H1 (cell line): ENCODE measurements at regions not wholly inside any gene's neighbourhood (a gene's known extent, or its start where the extent isn't known, plus 50 kb on each side); places are given as distances from the start of the nearest gene placed in this dataset.

Experiments used
- CTCF ChIA-PET: fragments of 300-600 bp; sonication (Branson Sonifier 250); formaldehyde crosslinking; loops from one replicate; lab custom pipeline; 2021; ENCODE audit not compliant: partially characterized antibody; lab: Charles Lee
- POLR2A ChIA-PET: fragments of 300-600 bp; sonication (Branson Sonifier 250); formaldehyde crosslinking; loops from one replicate; lab custom pipeline; 2021; ENCODE audit warnings: inconsistent platforms; ENCODE audit not compliant: partially characterized antibody; lab: Charles Lee
- DNase-seq, 2 experiments: peaks; one replicate each; pipeline versions ENCODE4 v3.0.0 to v3.0.0-alpha.2; 2010 to 2022; ENCODE audit warnings: low spot score in 2 of 2, low read depth in 1 of 2, mixed read lengths in 1 of 2
- FAIRE-seq: peaks from 2 replicates; lab custom pipeline; 2011; peaks lifted over from hg19 to GRCh38; lab: Jason Lieb, UNC
- H2AFZ ChIP-seq: 2 replicates; pipeline ENCODE4 v1.8.1; 2012; ENCODE audit warnings: low read length, inconsistent platforms
- H2AK5ac ChIP-seq: 2 replicates; pipeline ENCODE4 v1.6.1; 2013; ENCODE audit warnings: low read depth, low read length
- H2BK120ac ChIP-seq: replicated peaks from 2 replicates; pipeline ENCODE3; 2013; ENCODE audit warnings: low read depth, low read length, inconsistent platforms
- H2BK12ac ChIP-seq: 2 replicates; pipeline ENCODE4 v1.6.1; 2013; ENCODE audit warnings: low read depth, low read length
- H2BK15ac ChIP-seq: 2 replicates; pipeline ENCODE4 v1.6.1; 2013; ENCODE audit warnings: low read length
- H2BK20ac ChIP-seq: 2 replicates; pipeline ENCODE4 v1.6.1; 2013; ENCODE audit warnings: low read length
- H2BK5ac ChIP-seq: 2 replicates; pipeline ENCODE4 v1.6.1; 2013; ENCODE audit warnings: low read depth, low read length
- H3K14ac ChIP-seq: 2 replicates; pipeline ENCODE4 v1.6.1; 2013; ENCODE audit warnings: inconsistent platforms; ENCODE audit not compliant: insufficient read length
- H3K18ac ChIP-seq: 2 replicates; pipeline ENCODE4 v1.6.1; 2013; ENCODE audit warnings: low read length; ENCODE audit errors: extremely low read depth
- H3K23ac ChIP-seq: 2 replicates; pipeline ENCODE4 v1.6.1; 2013; ENCODE audit warnings: inconsistent platforms; ENCODE audit not compliant: insufficient read length
- H3K23me2 ChIP-seq: 2 replicates; pipeline ENCODE4 v1.6.1; 2013; ENCODE audit warnings: low read depth, low read length
- H3K27ac ChIP-seq: 2 replicates; pipeline ENCODE4 v1.6.1; 2011; ENCODE audit warnings: low read depth, low read length, inconsistent platforms
- H3K27me3 ChIP-seq, 4 experiments: replicated peaks in 1 of 4; 1 replicate in 1 of 4; 2 replicates in 3 of 4; pipeline versions ENCODE4 v1.6.1 to v1.8.1; 2011 to 2013; ENCODE audit warnings: low read length in 3 of 4, mild to moderate bottlenecking in 3 of 4, inconsistent platforms in 2 of 4, mixed read lengths in 2 of 4, moderate library complexity in 1 of 4; ENCODE audit not compliant: control insufficient read depth in 3 of 4, insufficient read depth in 3 of 4; ENCODE audit errors: extremely low read depth in 1 of 4
- H3K36me3 ChIP-seq, 4 experiments: 2 replicates each; pipeline versions ENCODE4 v1.6.1 to v1.8.1; 2011 to 2013; ENCODE audit warnings: mild to moderate bottlenecking in 4 of 4, low read length in 3 of 4, moderate library complexity in 2 of 4, control low read depth in 1 of 4, inconsistent platforms in 1 of 4; ENCODE audit not compliant: insufficient read depth in 4 of 4, control insufficient read depth in 2 of 4
- H3K4ac ChIP-seq: replicated peaks from 2 replicates; pipeline ENCODE3; 2013; ENCODE audit warnings: low read length, low read depth, mixed read lengths, inconsistent platforms; ENCODE audit not compliant: insufficient read length
- H3K4me1 ChIP-seq, 4 experiments: replicated peaks in 1 of 4; 1 replicate in 1 of 4; 2 replicates in 3 of 4; pipeline versions ENCODE4 v1.6.1 to v1.8.1; 2011 to 2013; ENCODE audit warnings: low read length in 3 of 4, inconsistent platforms in 2 of 4, mixed read lengths in 1 of 4; ENCODE audit not compliant: insufficient read depth in 4 of 4, control insufficient read depth in 3 of 4
- H3K4me2 ChIP-seq, 2 experiments: 2 replicates each; pipeline versions ENCODE4 v1.6.1 to v1.8.1; 2011 to 2013; ENCODE audit warnings: low read depth in 2 of 2, low read length in 2 of 2, control low read depth in 1 of 2, inconsistent platforms in 1 of 2, mild to moderate bottlenecking in 1 of 2; ENCODE audit not compliant: insufficient read depth in 1 of 2
- H3K4me3 ChIP-seq, 4 experiments: fragments of 200-600, 300-600 bp in 1 of 4; sonication (generic), shearing (Covaris generic), sonication (Bioruptor Twin) in 1 of 4; 2 replicates each; pipeline versions ENCODE4 v1.5.1 to v1.8.1; 2011 to 2016; ENCODE audit warnings: low read length in 4 of 4, low read depth in 3 of 4, control low read depth in 2 of 4, inconsistent platforms in 2 of 4, mild to moderate bottlenecking in 2 of 4, mixed read lengths in 1 of 4, moderate library complexity in 1 of 4; ENCODE audit not compliant: insufficient read depth in 2 of 4; ENCODE audit errors: extremely low read depth in 1 of 4
- H3K56ac ChIP-seq: replicated peaks from 2 replicates; pipeline ENCODE3; 2013; ENCODE audit warnings: low read depth, mild to moderate bottlenecking, mixed read lengths, low read length, inconsistent platforms; ENCODE audit not compliant: insufficient read length
- H3K79me1 ChIP-seq: 2 replicates; pipeline ENCODE4 v1.6.1; 2013; ENCODE audit warnings: low read depth, low read length, control low read depth
- H3K79me2 ChIP-seq, 2 experiments: 2 replicates each; pipeline versions ENCODE4 v1.6.1 to v1.8.1; 2012 to 2013; ENCODE audit warnings: low read length in 2 of 2, mild to moderate bottlenecking in 2 of 2, inconsistent platforms in 1 of 2; ENCODE audit not compliant: insufficient read depth in 2 of 2, control insufficient read depth in 1 of 2
- H3K9ac ChIP-seq, 4 experiments: replicated peaks in 1 of 4; 1 replicate in 1 of 4; 2 replicates in 3 of 4; pipeline versions ENCODE4 v1.6.1 to v1.8.1; 2011 to 2013; ENCODE audit warnings: low read depth in 3 of 4, low read length in 3 of 4, control low read depth in 2 of 4, mild to moderate bottlenecking in 2 of 4, moderate library complexity in 2 of 4, inconsistent platforms in 1 of 4; ENCODE audit errors: extremely low read depth in 1 of 4
- H3K9me3 ChIP-seq, 2 experiments: 2 replicates each; pipeline versions ENCODE4 v1.6.1 to v1.8.1; 2012 to 2013; ENCODE audit warnings: mild to moderate bottlenecking in 2 of 2, moderate library complexity in 2 of 2, control low read depth in 1 of 2, inconsistent platforms in 1 of 2, low read depth in 1 of 2, low read length in 1 of 2, mixed read lengths in 1 of 2; ENCODE audit not compliant: insufficient read depth in 2 of 2
- H4K20me1 ChIP-seq, 2 experiments: replicated peaks in 1 of 2; 2 replicates each; pipeline versions ENCODE3 to v1.8.1; 2011 to 2013; ENCODE audit warnings: inconsistent platforms in 2 of 2, low read length in 2 of 2, mild to moderate bottlenecking in 1 of 2; ENCODE audit not compliant: insufficient read depth in 2 of 2, control insufficient read depth in 1 of 2
- H4K5ac ChIP-seq: 2 replicates; pipeline ENCODE4 v1.6.1; 2013; ENCODE audit warnings: low read length, low read depth, mixed read lengths, inconsistent platforms; ENCODE audit not compliant: insufficient read length
- H4K8ac ChIP-seq: 2 replicates; pipeline ENCODE4 v1.8.0; 2013; ENCODE audit warnings: mild to moderate bottlenecking, moderate library complexity, low read length, inconsistent platforms; ENCODE audit not compliant: insufficient read depth; ENCODE audit errors: extremely low read depth
- H4K91ac ChIP-seq: replicated peaks from 2 replicates; pipeline ENCODE3; 2013; ENCODE audit warnings: low read length, mixed read lengths, inconsistent platforms; ENCODE audit not compliant: insufficient read length
- CBX8 ChIP-seq: fragments of 300-800, 300-1000 bp; sonication (generic); IDR thresholded peaks from 2 replicates; pipeline ENCODE4 v1.7.1; 2016; ENCODE audit warnings: low read depth, low read length, borderline replicate concordance
- EGR1 ChIP-seq: IDR thresholded peaks from 2 replicates; pipeline ENCODE4 v1.6.1; 2011; ENCODE audit warnings: low read depth, low read length, borderline replicate concordance
- HDAC2 ChIP-seq, 2 experiments: fragments of 300-600 bp in 1 of 2; sonication (generic) in 1 of 2; IDR thresholded peaks; 2 replicates each; pipeline ENCODE4 v1.6.1; 2011 to 2012; ENCODE audit warnings: low read depth in 2 of 2, low read length in 2 of 2, mild to moderate bottlenecking in 2 of 2, moderate library complexity in 2 of 2, borderline replicate concordance in 1 of 2, inconsistent platforms in 1 of 2
- JUND ChIP-seq: IDR thresholded peaks from 2 replicates; pipeline ENCODE4 v1.6.1; 2011; ENCODE audit warnings: mild to moderate bottlenecking, improper control_type of control experiment, low read length
- KDM4A ChIP-seq: IDR thresholded peaks from one replicate; pipeline ENCODE4 v1.7.1; 2012; ENCODE audit warnings: low read depth, mild to moderate bottlenecking, moderate library complexity, low read length, inconsistent platforms; ENCODE audit not compliant: severe bottlenecking
- KDM5A ChIP-seq: fragments of 200-600 bp; IDR thresholded peaks from 2 replicates; pipeline ENCODE4 v1.7.1; 2012; ENCODE audit warnings: mild to moderate bottlenecking, low read length, inconsistent platforms, mixed read lengths
- MAX ChIP-seq: IDR thresholded peaks from 2 replicates; pipeline ENCODE4 v1.6.1; 2012; ENCODE audit warnings: inconsistent platforms
- NRF1 ChIP-seq: IDR thresholded peaks from 2 replicates; pipeline ENCODE4 v1.6.1; 2011; ENCODE audit warnings: mild to moderate bottlenecking, low read depth, low read length, improper control_type of control experiment
- RBBP5 ChIP-seq: IDR thresholded peaks from 2 replicates; pipeline ENCODE4 v1.7.1; 2012; ENCODE audit warnings: low read depth, mild to moderate bottlenecking, inconsistent platforms, low read length, moderate library complexity, borderline replicate concordance
- SAP30 ChIP-seq: fragments of 300-600 bp; sonication (generic); IDR thresholded peaks from 2 replicates; pipeline ENCODE4 v1.7.1; 2012; ENCODE audit warnings: low read length, moderate library complexity, mild to moderate bottlenecking, inconsistent platforms; ENCODE audit not compliant: insufficient read depth, insufficient replicate concordance
- SIRT6 ChIP-seq: IDR thresholded peaks from one replicate; pipeline ENCODE4 v1.7.1; 2012; ENCODE audit warnings: low read length, inconsistent platforms
- SIX5 ChIP-seq: IDR thresholded peaks from 2 replicates; pipeline ENCODE4 v1.6.1; 2011; ENCODE audit warnings: mild to moderate bottlenecking, low read depth, low read length
- SRF ChIP-seq: IDR thresholded peaks from 2 replicates; pipeline ENCODE4 v1.6.1; 2011; ENCODE audit warnings: mild to moderate bottlenecking, low read depth, low read length, moderate library complexity
- TAF1 ChIP-seq: IDR thresholded peaks from 2 replicates; pipeline ENCODE4 v1.6.1; 2011; ENCODE audit warnings: mild to moderate bottlenecking, low read depth, low read length
- WGBS, 2 experiments: shearing (Covaris generic) in 1 of 2; methylation state at CpG; one replicate each; pipeline versions ENCODE4 v1.1.6 to v1.1.7; 2013 to 2015; ENCODE audit warnings: low lambda C conversion rate in 2 of 2, mixed read lengths in 2 of 2, inconsistent platforms in 1 of 2, low coverage in 1 of 2, missing lambda C conversion rate in 1 of 2; ENCODE audit not compliant: insufficient replicate concordance in 2 of 2, insufficient coverage in 1 of 2, insufficient read length in 1 of 2; ENCODE audit errors: extremely low coverage in 1 of 2, missing lambda C conversion rate in 1 of 2; 5-methylcytosine and 5-hydroxymethylcytosine counted together
- TF ChIP-seq, protein P1 (sequence below): IDR thresholded peaks from 2 replicates; pipeline ENCODE4 v1.6.1; 2012; ENCODE audit warnings: inconsistent platforms

DNA sequence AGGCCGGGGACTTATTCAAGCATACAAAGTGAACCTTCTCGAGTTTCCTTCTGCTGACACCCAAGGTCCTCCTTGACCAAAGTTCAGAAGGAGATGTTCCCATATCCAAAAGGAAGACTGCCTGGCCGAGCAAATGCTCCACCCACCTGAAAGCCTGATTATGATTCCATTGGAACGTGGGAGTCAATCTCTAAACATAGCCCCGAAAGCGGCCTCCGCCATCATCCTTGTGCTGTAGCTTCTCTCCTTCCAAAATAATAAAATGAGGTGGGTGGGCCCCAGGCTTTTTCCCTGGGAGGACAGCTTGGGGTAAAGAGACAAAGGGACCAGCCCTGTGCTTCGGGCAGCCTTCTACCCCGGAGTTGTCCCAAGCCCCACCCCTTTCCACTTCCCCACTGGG, 355.6 kb upstream of the SLC30A5 start:
- Histone ChIP-seq H3K56ac (no peak overlapping the region), H2BK5ac (no peak overlapping the region), H3K4me1 (no peaks in the 10 kb centered on the region), H2BK15ac (no peak overlapping the region), H4K5ac (no peak overlapping the region), H3K18ac (no peak overlapping the region), H2BK120ac (no peak overlapping the region), H2AFZ (no peak overlapping the region), H3K4ac (no peak overlapping the region), H4K20me1 (no peaks in the 10 kb centered on the region), H2BK12ac (no peak overlapping the region), H2BK20ac (no peak overlapping the region), H3K9me3 (no peaks in the 10 kb centered on the region), H3K79me2 (no peaks in the 10 kb centered on the region), H3K27ac (no peak overlapping the region), H3K4me2 (no peak overlapping the region), H4K91ac (no peak overlapping the region), H4K8ac (no peak overlapping the region), H3K23me2 (no peaks in the 10 kb centered on the region), H3K4me3 (no peak overlapping the region), H3K9ac (no peak overlapping the region), H3K36me3 (no peaks in the 10 kb centered on the region), H3K27me3 (no peaks in the 10 kb centered on the region), H2AK5ac (no peak overlapping the region), H3K79me1 (no peaks in the 10 kb centered on the region), H3K23ac (no peak overlapping the region), H3K14ac (no peak overlapping the region)
- ChIA-PET POLR2A (no interaction called here), CTCF (no interaction called here)
- no peak for FAIRE-seq
- 94% methylated on average over 9 of the region's 9 CpGs; no CpG with 5 or more reads in 1 of the 2 experiments for WGBS, 2 experiments
- DNase-seq: no peak
- TF ChIP-seq SAP30 (no peak), HDAC2 (IDR thresholded peaks at IDR 0.05; ENCODE audit: borderline replicate concordance in 1 of 2, low read depth in 2 of 2, low read length in 2 of 2) (no peak), KDM5A (no peak), RBBP5 (no peak), SIX5 (no peak), KDM4A (no peak), CBX8 (no peak), SIRT6 (no peak), EGR1 (no peak), MAX (no peak), SRF (no peak), TAF1 (no peak), NRF1 (no peak), JUND (no peak)
- TF ChIP-seq, protein P1, sequence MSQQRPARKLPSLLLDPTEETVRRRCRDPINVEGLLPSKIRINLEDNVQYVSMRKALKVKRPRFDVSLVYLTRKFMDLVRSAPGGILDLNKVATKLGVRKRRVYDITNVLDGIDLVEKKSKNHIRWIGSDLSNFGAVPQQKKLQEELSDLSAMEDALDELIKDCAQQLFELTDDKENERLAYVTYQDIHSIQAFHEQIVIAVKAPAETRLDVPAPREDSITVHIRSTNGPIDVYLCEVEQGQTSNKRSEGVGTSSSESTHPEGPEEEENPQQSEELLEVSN: no peak
